GM20000 (cell line): ENCODE measurements at regions not wholly inside any gene's neighbourhood (a gene's known extent, or its start where the extent isn't known, plus 50 kb on each side); places are given as distances from the start of the nearest gene placed in this dataset.

Experiments used
- DNase-seq: peaks from one replicate; pipeline ENCODE4 v3.0.0; 2012; ENCODE audit warnings: low spot score
- CTCF ChIP-seq: IDR thresholded peaks from 2 replicates; pipeline ENCODE4 v1.5.1; 2012; ENCODE audit warnings: mild to moderate bottlenecking, control low read depth; ENCODE audit errors: extremely low read depth, missing control alignments

- TF ChIP-seq CTCF, result no peak
- DNase-seq, result no peak
Measured at GRCh38 chr2:66236067-66236685, 198.7 kb upstream of the MEIS1 start.

- DNase-seq, result no peak
- no peak for TF ChIP-seq CTCF
Measured at GRCh38 chr2:66235428-66235827, 199.5 kb upstream of the MEIS1 start.

GRCh38 chr2:66233981-66234380 is 200.9 kb upstream of the MEIS1 start:
- no peak for TF ChIP-seq CTCF
- no peak for DNase-seq

GRCh38 chr2:66228128-66228547 is 206.8 kb upstream of the MEIS1 start:
- no peak for TF ChIP-seq CTCF
- no peak for DNase-seq

- DNase-seq, result no peak
- no peak for TF ChIP-seq CTCF
Measured at GRCh38 chr2:66217039-66217585, 217.8 kb upstream of the MEIS1 start.

GRCh38 chr2:66212749-66213148 is 222.2 kb upstream of the MEIS1 start:
- no peak for DNase-seq
- no peak for TF ChIP-seq CTCF

GRCh38 chr2:66202586-66202985 is 232.3 kb upstream of the MEIS1 start:
- DNase-seq, result no peak

More at GRCh38 chr2:66202586-66202985, 232.3 kb upstream of the MEIS1 start:
- no peak for TF ChIP-seq CTCF
